Keratinocyte (primary cell): ENCODE measurements at regions not wholly inside any gene's neighbourhood (a gene's known extent, or its start where the extent isn't known, plus 50 kb on each side); places are given as distances from the start of the nearest gene placed in this dataset.

ENCODE experiments used
- EZH2 ChIP-seq: IDR thresholded peaks from one replicate; pipeline ENCODE4 v1.6.1; 2012; ENCODE audit warnings: inconsistent platforms, mild to moderate bottlenecking, low read length, moderate library complexity
- TF ChIP-seq, protein P1 (sequence below), 3 experiments: IDR thresholded peaks in 1 of 3; conservative IDR thresholded peaks in 1 of 3; optimal IDR thresholded peaks in 1 of 3; 2 replicates in 2 of 3; 3 replicates in 1 of 3; pipeline versions ENCODE3 to v1.5.1; 2011; ENCODE audit warnings: low read length in 3 of 3, mild to moderate bottlenecking in 3 of 3, moderate library complexity in 2 of 3, control low read depth in 1 of 3, inconsistent platforms in 1 of 3; ENCODE audit not compliant: insufficient read depth in 2 of 3; ENCODE audit errors: extremely low read depth in 1 of 3

DNA sequence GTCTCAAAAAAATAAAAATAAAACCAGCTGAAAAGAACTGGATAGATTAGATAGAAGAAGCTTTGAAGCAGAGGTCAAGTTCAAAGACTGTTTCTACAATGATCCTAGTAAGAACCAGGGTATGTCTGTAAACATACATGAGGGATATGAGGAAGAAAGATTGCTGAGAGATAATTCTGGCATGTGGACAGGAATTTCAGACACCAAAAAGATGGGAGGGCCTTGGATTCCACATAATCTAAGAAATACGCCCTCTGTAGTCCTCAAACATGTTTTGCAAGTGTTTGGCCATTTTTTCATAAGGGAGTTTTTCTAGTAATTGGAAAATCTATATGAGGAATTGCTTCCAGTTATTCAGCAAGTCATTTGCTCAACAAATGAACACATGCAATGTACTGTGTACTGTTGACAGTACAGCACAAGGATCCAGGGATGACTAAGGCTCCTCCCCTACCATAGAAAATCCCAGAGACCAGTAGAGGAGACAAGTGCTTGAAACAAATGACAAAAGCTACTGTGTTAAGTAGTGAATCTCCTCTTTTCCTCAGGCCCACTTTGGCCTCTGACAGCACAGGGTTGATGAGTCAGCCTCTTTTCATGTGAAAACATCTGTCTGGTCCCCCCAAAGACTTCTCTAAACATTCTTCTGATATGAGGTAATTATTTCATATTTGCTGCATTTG is 795.9 kb downstream of the MAFB start:
- no peak for TF ChIP-seq EZH2
- TF ChIP-seq, protein P1, sequence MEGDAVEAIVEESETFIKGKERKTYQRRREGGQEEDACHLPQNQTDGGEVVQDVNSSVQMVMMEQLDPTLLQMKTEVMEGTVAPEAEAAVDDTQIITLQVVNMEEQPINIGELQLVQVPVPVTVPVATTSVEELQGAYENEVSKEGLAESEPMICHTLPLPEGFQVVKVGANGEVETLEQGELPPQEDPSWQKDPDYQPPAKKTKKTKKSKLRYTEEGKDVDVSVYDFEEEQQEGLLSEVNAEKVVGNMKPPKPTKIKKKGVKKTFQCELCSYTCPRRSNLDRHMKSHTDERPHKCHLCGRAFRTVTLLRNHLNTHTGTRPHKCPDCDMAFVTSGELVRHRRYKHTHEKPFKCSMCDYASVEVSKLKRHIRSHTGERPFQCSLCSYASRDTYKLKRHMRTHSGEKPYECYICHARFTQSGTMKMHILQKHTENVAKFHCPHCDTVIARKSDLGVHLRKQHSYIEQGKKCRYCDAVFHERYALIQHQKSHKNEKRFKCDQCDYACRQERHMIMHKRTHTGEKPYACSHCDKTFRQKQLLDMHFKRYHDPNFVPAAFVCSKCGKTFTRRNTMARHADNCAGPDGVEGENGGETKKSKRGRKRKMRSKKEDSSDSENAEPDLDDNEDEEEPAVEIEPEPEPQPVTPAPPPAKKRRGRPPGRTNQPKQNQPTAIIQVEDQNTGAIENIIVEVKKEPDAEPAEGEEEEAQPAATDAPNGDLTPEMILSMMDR (optimal IDR thresholded peaks at IDR 0.05 in 1 of 3, IDR thresholded peaks at IDR 0.05 in 1 of 3, conservative IDR thresholded peaks at IDR 0.05 in 1 of 3; ENCODE audit: extremely low read depth in 1 of 3, insufficient read depth in 2 of 3, low read length in 3 of 3) = no peak
